ENCODE measurements at regions not wholly inside any gene's neighbourhood (a gene's known extent, or its start where the extent isn't known, plus 50 kb on each side); places are given as distances from the start of the nearest gene placed in this dataset.

DNA sequence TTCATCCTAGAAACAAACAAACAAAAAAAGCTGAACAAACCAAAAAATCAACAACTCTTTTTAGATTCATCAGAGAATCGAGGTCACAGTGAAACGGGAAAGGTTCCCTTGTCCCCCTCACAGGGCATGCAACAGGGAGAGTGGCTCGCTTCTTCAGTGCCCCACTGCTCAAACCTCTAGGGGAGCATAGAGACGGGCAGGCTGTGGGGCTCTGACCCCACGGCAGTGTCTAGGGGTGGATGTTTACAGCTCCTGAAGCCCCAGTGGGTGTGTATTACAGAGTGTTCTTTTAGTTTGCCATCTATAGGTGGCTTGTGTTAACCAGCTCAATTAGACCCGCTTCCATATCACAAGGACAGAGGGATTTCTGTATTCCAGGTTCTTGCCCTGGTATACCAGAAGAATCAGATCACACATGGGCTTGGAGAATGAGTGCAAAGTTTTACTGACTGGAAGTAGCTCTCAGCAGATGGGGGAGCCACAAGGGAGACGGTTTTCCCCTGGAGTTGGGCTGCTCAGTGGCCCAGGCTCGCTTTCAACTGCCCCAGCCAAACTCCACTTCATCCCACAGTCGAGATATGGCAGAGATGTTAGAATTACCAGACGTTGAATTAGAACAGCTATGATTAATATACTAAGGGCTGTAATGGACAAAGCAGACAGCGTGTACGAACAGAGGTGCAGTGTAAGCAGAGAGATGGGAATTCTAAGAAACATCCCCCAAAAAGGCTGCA lies 192.6 kb upstream of the CST7 start:
- no peak overlapping the region for H3K4me3 Mint-ChIP-seq
- no peak for DNase-seq
- peaks cover 24% of the 10 kb centered on the region for H3K9me3 Mint-ChIP-seq
- H3K27ac Mint-ChIP-seq, result no peak overlapping the region
- H3K36me3 Mint-ChIP-seq (ENCODE audit: low read depth), result no peaks in the 10 kb centered on the region
- TF ChIP-seq, protein P1, sequence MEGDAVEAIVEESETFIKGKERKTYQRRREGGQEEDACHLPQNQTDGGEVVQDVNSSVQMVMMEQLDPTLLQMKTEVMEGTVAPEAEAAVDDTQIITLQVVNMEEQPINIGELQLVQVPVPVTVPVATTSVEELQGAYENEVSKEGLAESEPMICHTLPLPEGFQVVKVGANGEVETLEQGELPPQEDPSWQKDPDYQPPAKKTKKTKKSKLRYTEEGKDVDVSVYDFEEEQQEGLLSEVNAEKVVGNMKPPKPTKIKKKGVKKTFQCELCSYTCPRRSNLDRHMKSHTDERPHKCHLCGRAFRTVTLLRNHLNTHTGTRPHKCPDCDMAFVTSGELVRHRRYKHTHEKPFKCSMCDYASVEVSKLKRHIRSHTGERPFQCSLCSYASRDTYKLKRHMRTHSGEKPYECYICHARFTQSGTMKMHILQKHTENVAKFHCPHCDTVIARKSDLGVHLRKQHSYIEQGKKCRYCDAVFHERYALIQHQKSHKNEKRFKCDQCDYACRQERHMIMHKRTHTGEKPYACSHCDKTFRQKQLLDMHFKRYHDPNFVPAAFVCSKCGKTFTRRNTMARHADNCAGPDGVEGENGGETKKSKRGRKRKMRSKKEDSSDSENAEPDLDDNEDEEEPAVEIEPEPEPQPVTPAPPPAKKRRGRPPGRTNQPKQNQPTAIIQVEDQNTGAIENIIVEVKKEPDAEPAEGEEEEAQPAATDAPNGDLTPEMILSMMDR (IDR thresholded peaks at IDR 0.05), result no peak
- H3K27me3 Mint-ChIP-seq (ENCODE audit: low read depth, poor library complexity), result peaks cover 30% of the 10 kb centered on the region
- H3K4me1 Mint-ChIP-seq, result peaks cover 30% of the 10 kb centered on the region

GRCh38 chr20:24761220-24762065 lies 187.6 kb upstream of the CST7 start:
- peaks cover 9% of the 10 kb centered on the region for H3K4me1 Mint-ChIP-seq
- no peak overlapping the region for H3K4me3 Mint-ChIP-seq
- TF ChIP-seq, protein P1 (IDR thresholded peaks at IDR 0.05), result no peak
- peaks cover 22% of the 10 kb centered on the region for H3K27me3 Mint-ChIP-seq (ENCODE audit: low read depth, poor library complexity)
- no peak overlapping the region for H3K27ac Mint-ChIP-seq
- H3K9me3 Mint-ChIP-seq, result peaks cover 24% of the 10 kb centered on the region
- DNase-seq, result no peak
- no peaks in the 10 kb centered on the region for H3K36me3 Mint-ChIP-seq (ENCODE audit: low read depth)

- no peak overlapping the region for H3K4me3 Mint-ChIP-seq
- no peaks in the 10 kb centered on the region for H3K4me1 Mint-ChIP-seq
- H3K36me3 Mint-ChIP-seq (ENCODE audit: low read depth), result no peaks in the 10 kb centered on the region
- H3K9me3 Mint-ChIP-seq, result peaks cover 24% of the 10 kb centered on the region
- no peak overlapping the region for H3K27ac Mint-ChIP-seq
- DNase-seq, result no peak
- TF ChIP-seq, protein P1 (IDR thresholded peaks at IDR 0.05), result no peak
- peaks cover 19% of the 10 kb centered on the region for H3K27me3 Mint-ChIP-seq (ENCODE audit: low read depth, poor library complexity)
These were observed 186.7 kb upstream of the CST7 start for GRCh38 chr20:24762371-24762770.

DNA sequence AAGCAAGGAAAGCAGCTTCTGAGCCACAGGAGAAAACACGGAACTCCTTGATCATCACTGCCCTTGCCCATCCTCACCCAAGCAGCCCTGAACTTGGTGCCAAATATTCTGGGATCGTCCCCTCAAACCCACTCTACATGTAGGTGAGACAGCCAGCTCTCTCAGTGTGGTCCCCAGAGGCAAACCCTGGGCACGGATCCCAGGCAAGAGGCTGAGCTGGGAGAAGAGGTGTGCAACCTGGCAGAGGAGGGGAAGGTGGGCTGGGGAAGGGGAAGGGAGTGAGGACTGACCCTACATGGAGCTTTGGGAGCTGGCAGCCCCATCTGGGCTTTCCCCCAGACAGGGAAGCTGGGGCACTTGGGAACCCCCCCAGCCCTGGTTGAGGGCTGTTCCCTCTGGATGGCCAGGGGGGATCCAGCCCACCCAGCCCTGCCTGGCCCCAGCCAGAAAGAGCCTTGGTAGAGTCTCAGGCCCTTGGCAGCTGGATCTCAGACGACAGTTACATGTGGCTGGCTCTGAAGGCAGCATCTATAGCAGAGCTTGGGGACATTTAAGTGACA lies 186.2 kb upstream of the CST7 start:
- Mint-ChIP-seq H3K27ac (peak overlapping the region; percentile 61), H3K36me3 (ENCODE audit: low read depth) (no peaks in the 10 kb centered on the region), H3K4me3 (no peak overlapping the region), H3K27me3 (ENCODE audit: low read depth, poor library complexity) (peaks cover 19% of the 10 kb centered on the region), H3K9me3 (peaks cover 24% of the 10 kb centered on the region), H3K4me1 (no peaks in the 10 kb centered on the region)
- TF ChIP-seq, protein P1 (IDR thresholded peaks at IDR 0.05), result no peak
- no peak for DNase-seq

- no peaks in the 10 kb centered on the region for H3K4me1 Mint-ChIP-seq
- no peak overlapping the region for H3K4me3 Mint-ChIP-seq
- H3K36me3 Mint-ChIP-seq (ENCODE audit: low read depth), result no peaks in the 10 kb centered on the region
- H3K27me3 Mint-ChIP-seq (ENCODE audit: low read depth, poor library complexity), result peaks cover 19% of the 10 kb centered on the region
- no peak for DNase-seq
- peaks cover 24% of the 10 kb centered on the region for H3K9me3 Mint-ChIP-seq
- peak overlapping the region; percentile 61 for H3K27ac Mint-ChIP-seq
- TF ChIP-seq, protein P1 (IDR thresholded peaks at IDR 0.05), result no peak
These were observed 185.6 kb upstream of the CST7 start for GRCh38 chr20:24763386-24764026.

Measured in nephron progenitor cell (in vitro differentiated cells).